ENCODE measurements at regions not wholly inside any gene's neighbourhood (a gene's known extent, or its start where the extent isn't known, plus 50 kb on each side); places are given as distances from the start of the nearest gene placed in this dataset.

GRCh38 chr4:111806331-111806730, 338.9 kb upstream of the FAM241A start:
- TF ChIP-seq EP300 (IDR thresholded peaks at IDR 0.05): no peak
- no peak for TF ChIP-seq CTCF (IDR thresholded peaks at IDR 0.05)
- no peak for TF ChIP-seq JUNB (IDR thresholded peaks at IDR 0.05)
- no peak for TF ChIP-seq RCOR1 (IDR thresholded peaks at IDR 0.05; ENCODE audit: low read depth, low read length)
- TF ChIP-seq MAFK (IDR thresholded peaks at IDR 0.05; ENCODE audit: partially characterized antibody): no peak
- no peak for TF ChIP-seq ZFP36 (IDR thresholded peaks at IDR 0.05; ENCODE audit: borderline replicate concordance, partially characterized antibody)
- TF ChIP-seq KDM1A (IDR thresholded peaks at IDR 0.05; ENCODE audit: low read depth): no peak
- TF ChIP-seq MAX (IDR thresholded peaks at IDR 0.05): no peak
- no peak for TF ChIP-seq ZSCAN20 (CRISPR knock-in tag; IDR thresholded peaks at IDR 0.05)
- TF ChIP-seq NR3C1 (IDR thresholded peaks at IDR 0.05): no peak
- TF ChIP-seq POLR2A (IDR thresholded peaks at IDR 0.05; ENCODE audit: low read length): no peak
